ENCODE measurements at regions not wholly inside any gene's neighbourhood (a gene's known extent, or its start where the extent isn't known, plus 50 kb on each side); places are given as distances from the start of the nearest gene placed in this dataset.

DNA sequence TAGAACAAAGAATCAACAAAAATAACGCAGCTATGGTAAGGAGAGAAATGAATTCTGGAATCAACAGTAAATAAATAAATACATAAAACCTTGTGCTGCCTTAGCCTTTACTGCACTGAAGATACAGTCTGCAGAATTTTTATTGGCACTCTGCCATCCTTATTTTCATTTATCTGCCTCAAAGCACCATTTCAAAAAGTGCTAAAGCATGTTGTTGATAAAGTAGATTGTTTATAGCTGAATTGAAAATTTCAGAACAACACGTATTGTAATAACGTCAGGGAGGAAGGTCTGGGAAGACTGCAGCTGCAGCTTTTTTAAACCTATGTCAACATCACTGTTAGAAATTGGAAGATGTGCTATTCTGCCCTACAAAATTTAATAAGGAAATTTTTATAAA is 787.2 kb downstream of the PLCL1 start:
- no peak overlapping the region for H3K9ac ChIP-seq (ENCODE audit: control insufficient read depth, extremely low read depth, insufficient read depth, low read length)
- DNase-seq (ENCODE audit: low read depth, low spot score): no peak
- no peaks in the 10 kb centered on the region for H3K27me3 ChIP-seq (ENCODE audit: control insufficient read depth, extremely low read depth, insufficient read depth, low read length)
- H3K4me3 ChIP-seq (ENCODE audit: control insufficient read depth in 2 of 3, extremely low read depth in 1 of 3, insufficient read depth in 2 of 3, low read depth in 1 of 3, low read length in 3 of 3): no peak overlapping the region
- H3K4me1 ChIP-seq (ENCODE audit: control insufficient read depth, extremely low read depth, insufficient read depth, low read length): no peaks in the 10 kb centered on the region
- no peaks in the 10 kb centered on the region for H3K79me2 ChIP-seq (ENCODE audit: control insufficient read depth, insufficient read depth, low read length)
- FAIRE-seq: no peak
- no peak overlapping the region for H3K27ac ChIP-seq (ENCODE audit: control insufficient read depth, insufficient read depth, low read length)
- no peaks in the 10 kb centered on the region for H3K36me3 ChIP-seq (ENCODE audit: control insufficient read depth in 2 of 2, extremely low read depth in 1 of 2, insufficient read depth in 2 of 2, low read length in 2 of 2)
- H3K9me3 ChIP-seq (ENCODE audit: control insufficient read depth, low read depth, low read length): no peaks in the 10 kb centered on the region
- no peaks in the 10 kb centered on the region for H3K9me1 ChIP-seq (ENCODE audit: control insufficient read depth, extremely low read depth, insufficient read depth, low read length)
- no peak overlapping the region for H3K4me2 ChIP-seq (ENCODE audit: control insufficient read depth, extremely low read depth, insufficient read depth, low read depth, low read length)
- no peak overlapping the region for H2AFZ ChIP-seq (ENCODE audit: control insufficient read depth, low read length)
- no peak for TF ChIP-seq EZH2 (IDR thresholded peaks at IDR 0.05; ENCODE audit: low read length)
- TF ChIP-seq, protein P1, sequence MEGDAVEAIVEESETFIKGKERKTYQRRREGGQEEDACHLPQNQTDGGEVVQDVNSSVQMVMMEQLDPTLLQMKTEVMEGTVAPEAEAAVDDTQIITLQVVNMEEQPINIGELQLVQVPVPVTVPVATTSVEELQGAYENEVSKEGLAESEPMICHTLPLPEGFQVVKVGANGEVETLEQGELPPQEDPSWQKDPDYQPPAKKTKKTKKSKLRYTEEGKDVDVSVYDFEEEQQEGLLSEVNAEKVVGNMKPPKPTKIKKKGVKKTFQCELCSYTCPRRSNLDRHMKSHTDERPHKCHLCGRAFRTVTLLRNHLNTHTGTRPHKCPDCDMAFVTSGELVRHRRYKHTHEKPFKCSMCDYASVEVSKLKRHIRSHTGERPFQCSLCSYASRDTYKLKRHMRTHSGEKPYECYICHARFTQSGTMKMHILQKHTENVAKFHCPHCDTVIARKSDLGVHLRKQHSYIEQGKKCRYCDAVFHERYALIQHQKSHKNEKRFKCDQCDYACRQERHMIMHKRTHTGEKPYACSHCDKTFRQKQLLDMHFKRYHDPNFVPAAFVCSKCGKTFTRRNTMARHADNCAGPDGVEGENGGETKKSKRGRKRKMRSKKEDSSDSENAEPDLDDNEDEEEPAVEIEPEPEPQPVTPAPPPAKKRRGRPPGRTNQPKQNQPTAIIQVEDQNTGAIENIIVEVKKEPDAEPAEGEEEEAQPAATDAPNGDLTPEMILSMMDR (optimal IDR thresholded peaks at IDR 0.05 in 1 of 3, IDR thresholded peaks at IDR 0.05 in 1 of 3, conservative IDR thresholded peaks at IDR 0.05 in 1 of 3; ENCODE audit: extremely low read depth in 1 of 3, insufficient read depth in 2 of 3, low read length in 3 of 3): no peak
- no peaks in the 10 kb centered on the region for H4K20me1 ChIP-seq (ENCODE audit: control insufficient read depth, extremely low read depth, insufficient read depth, low read length)
- dilution Hi-C loops (cut with MboI; ENCODE audit: extremely low pct_ligation_motif_present, low sequenced_read_pairs): no loop called here

DNA sequence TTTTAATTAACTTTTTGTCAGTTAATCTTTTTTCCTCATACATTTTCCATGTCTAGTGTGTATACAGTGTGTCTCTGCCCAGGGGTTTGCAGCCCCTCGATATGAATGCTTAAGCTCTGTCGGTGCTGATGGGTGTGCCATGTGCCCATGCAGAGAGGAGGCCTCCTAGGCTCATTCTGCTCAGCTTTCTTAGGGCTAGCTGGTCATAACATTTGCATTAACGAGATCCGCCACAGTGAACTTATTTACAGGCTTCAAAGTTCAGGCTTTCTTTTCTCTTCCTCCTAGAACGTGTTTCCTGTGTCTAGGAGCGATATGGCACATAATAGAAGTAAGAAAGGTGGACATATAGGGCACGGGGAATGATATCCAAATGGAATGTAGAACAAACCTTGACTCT is 783.3 kb downstream of the PLCL1 start:
- DNase-seq (ENCODE audit: low read depth, low spot score): no peak
- dilution Hi-C loops (cut with MboI; ENCODE audit: extremely low pct_ligation_motif_present, low sequenced_read_pairs): no loop called here
- TF ChIP-seq, protein P1 (optimal IDR thresholded peaks at IDR 0.05 in 1 of 3, IDR thresholded peaks at IDR 0.05 in 1 of 3, conservative IDR thresholded peaks at IDR 0.05 in 1 of 3; ENCODE audit: extremely low read depth in 1 of 3, insufficient read depth in 2 of 3, low read length in 3 of 3): no peak
- TF ChIP-seq EZH2 (IDR thresholded peaks at IDR 0.05; ENCODE audit: low read length): no peak
- no peak overlapping the region for H3K4me2 ChIP-seq (ENCODE audit: control insufficient read depth, extremely low read depth, insufficient read depth, low read depth, low read length)
- H2AFZ ChIP-seq (ENCODE audit: control insufficient read depth, low read length): no peak overlapping the region
- no peaks in the 10 kb centered on the region for H3K27me3 ChIP-seq (ENCODE audit: control insufficient read depth, extremely low read depth, insufficient read depth, low read length)
- H3K27ac ChIP-seq (ENCODE audit: control insufficient read depth, insufficient read depth, low read length): no peak overlapping the region
- no peaks in the 10 kb centered on the region for H3K36me3 ChIP-seq (ENCODE audit: control insufficient read depth in 2 of 2, extremely low read depth in 1 of 2, insufficient read depth in 2 of 2, low read length in 2 of 2)
- FAIRE-seq: no peak
- no peaks in the 10 kb centered on the region for H4K20me1 ChIP-seq (ENCODE audit: control insufficient read depth, extremely low read depth, insufficient read depth, low read length)
- H3K9me1 ChIP-seq (ENCODE audit: control insufficient read depth, extremely low read depth, insufficient read depth, low read length): no peaks in the 10 kb centered on the region
- no peaks in the 10 kb centered on the region for H3K79me2 ChIP-seq (ENCODE audit: control insufficient read depth, insufficient read depth, low read length)
- H3K9ac ChIP-seq (ENCODE audit: control insufficient read depth, extremely low read depth, insufficient read depth, low read length): no peak overlapping the region
- no peak overlapping the region for H3K4me3 ChIP-seq (ENCODE audit: control insufficient read depth in 2 of 3, extremely low read depth in 1 of 3, insufficient read depth in 2 of 3, low read depth in 1 of 3, low read length in 3 of 3)
- no peaks in the 10 kb centered on the region for H3K4me1 ChIP-seq (ENCODE audit: control insufficient read depth, extremely low read depth, insufficient read depth, low read length)
- H3K9me3 ChIP-seq (ENCODE audit: control insufficient read depth, low read depth, low read length): no peaks in the 10 kb centered on the region

All from keratinocyte (primary cell).